Thymus (tissue), 11 donors: ENCODE measurements at regions not wholly inside any gene's neighbourhood (a gene's known extent, or its start where the extent isn't known, plus 50 kb on each side); places are given as distances from the start of the nearest gene placed in this dataset.
"Not testable (repeated sequence)": the region's sequence is repeated elsewhere in the genome, so short reads cannot be mapped to it uniquely, and the experiment has no call there.

ENCODE experiments used
- DNase-seq, 9 donors: peaks; one replicate each; pipeline ENCODE4 v3.0.0-alpha.2; 2013; ENCODE audit warnings: low spot score in 9 of 9, low read depth in 6 of 9, missing footprints in 1 of 9
- H3K27ac ChIP-seq, 2 donors: one replicate each; pipeline ENCODE4 v1.5.1; 2013; ENCODE audit warnings: control low read depth in 1 of 2, low read depth in 1 of 2, low read length in 1 of 2, mild to moderate bottlenecking in 1 of 2, moderate library complexity in 1 of 2
- H3K27me3 ChIP-seq, 2 donors: one replicate each; pipeline ENCODE4 v1.5.1; 2013; ENCODE audit warnings: low read length in 1 of 2; ENCODE audit not compliant: control insufficient read depth in 2 of 2, insufficient read depth in 1 of 2
- H3K36me3 ChIP-seq, 2 donors: one replicate each; pipeline ENCODE4 v1.5.1; 2013; ENCODE audit warnings: low read length in 1 of 2, mild to moderate bottlenecking in 1 of 2, moderate library complexity in 1 of 2; ENCODE audit not compliant: control insufficient read depth in 2 of 2, insufficient read depth in 2 of 2
- H3K4me1 ChIP-seq, 2 donors: one replicate each; pipeline ENCODE4 v1.5.1; 2013; ENCODE audit warnings: low read length in 2 of 2; ENCODE audit not compliant: control insufficient read depth in 2 of 2, insufficient read depth in 2 of 2
- H3K4me3 ChIP-seq, 2 donors: one replicate each; pipeline ENCODE4 v1.5.1; 2013; ENCODE audit warnings: low read length in 2 of 2, control low read depth in 1 of 2, mild to moderate bottlenecking in 1 of 2
- H3K9me3 ChIP-seq, 2 donors: one replicate each; pipeline ENCODE4 v1.5.1; 2013; ENCODE audit warnings: low read length in 1 of 2, mild to moderate bottlenecking in 1 of 2; ENCODE audit not compliant: control insufficient read depth in 2 of 2, insufficient read depth in 1 of 2
- WGBS: extraction: QIAGEN DNeasy Blood & Tissue Kit; methylation state at CpG from one replicate; pipeline ENCODE4 v1.1.7; 2013; 5-methylcytosine and 5-hydroxymethylcytosine counted together
- donor health status: healthy.

GRCh38 chr6:101085327-101085726 lies 204.2 kb upstream of the ASCC3 start:
- no peak overlapping the region for H3K27ac ChIP-seq
- H3K36me3 ChIP-seq: no peaks in the 10 kb centered on the region
- DNase-seq: no peak
- no peaks in the 10 kb centered on the region for H3K4me1 ChIP-seq
- H3K9me3 ChIP-seq: no peaks in the 10 kb centered on the region
- 10% methylated on average over 3 of the region's 3 CpGs for WGBS
- no peaks in the 10 kb centered on the region for H3K27me3 ChIP-seq
- no peak overlapping the region for H3K4me3 ChIP-seq

GRCh38 chr6:101086473-101086872 lies 205.3 kb upstream of the ASCC3 start:
- Histone ChIP-seq H3K27me3 (no peaks in the 10 kb centered on the region), H3K27ac (no peak overlapping the region), H3K9me3 (peaks cover 0 to under 1% of the 10 kb centered on the region in 2 donors), H3K4me1 (no peaks in the 10 kb centered on the region), H3K4me3 (no peak overlapping the region), H3K36me3 (no peaks in the 10 kb centered on the region)
- WGBS: 23% methylated on average over 1 of the region's 1 CpG
- DNase-seq: no peak

GRCh38 chr6:101088594-101088993 lies 207.5 kb upstream of the ASCC3 start:
- WGBS: 87% methylated on average over 2 of the region's 2 CpGs
- H3K9me3 ChIP-seq: peaks cover 0 to 8% of the 10 kb centered on the region in 2 donors
- H3K27ac ChIP-seq: no peak overlapping the region
- no peaks in the 10 kb centered on the region for H3K4me1 ChIP-seq
- H3K36me3 ChIP-seq: no peaks in the 10 kb centered on the region
- DNase-seq: no peak
- no peaks in the 10 kb centered on the region for H3K27me3 ChIP-seq
- no peak overlapping the region for H3K4me3 ChIP-seq

GRCh38 chr6:101089640-101090039 lies 208.5 kb upstream of the ASCC3 start:
- Histone ChIP-seq H3K27ac (no peak overlapping the region), H3K4me3 (no peak overlapping the region), H3K36me3 (no peaks in the 10 kb centered on the region), H3K4me1 (no peaks in the 10 kb centered on the region), H3K27me3 (no peaks in the 10 kb centered on the region), H3K9me3 (peaks cover 0 to 8% of the 10 kb centered on the region in 2 donors)
- 96% methylated on average over 1 of the region's 1 CpG for WGBS
- no peak for DNase-seq

GRCh38 chr6:101090281-101090680 lies 209.2 kb upstream of the ASCC3 start:
- no peak for DNase-seq
- Histone ChIP-seq H3K36me3 (no peaks in the 10 kb centered on the region), H3K4me3 (no peak overlapping the region), H3K27ac (no peak overlapping the region), H3K27me3 (no peaks in the 10 kb centered on the region), H3K9me3 (peaks cover 0 to 8% of the 10 kb centered on the region in 2 donors), H3K4me1 (no peaks in the 10 kb centered on the region)

- H3K36me3 ChIP-seq, DNase-seq, H3K27ac ChIP-seq, H3K27me3 ChIP-seq, H3K4me1 ChIP-seq, H3K9me3 ChIP-seq, H3K4me3 ChIP-seq: not testable (repeated sequence)
These were observed 217.5 kb upstream of the ASCC3 start for GRCh38 chr6:101098605-101099004.

- Histone ChIP-seq H3K9me3 (no peaks in the 10 kb centered on the region), H3K27me3 (no peaks in the 10 kb centered on the region), H3K36me3 (no peaks in the 10 kb centered on the region), H3K4me3 (no peak overlapping the region), H3K4me1 (no peaks in the 10 kb centered on the region), H3K27ac (no peak overlapping the region)
- DNase-seq: no peak
- WGBS: 71% methylated on average over 4 of the region's 4 CpGs
These were observed 221.6 kb upstream of the ASCC3 start for GRCh38 chr6:101102702-101103101.

- Histone ChIP-seq H3K4me1 (no peaks in the 10 kb centered on the region), H3K36me3 (no peaks in the 10 kb centered on the region), H3K4me3 (no peak overlapping the region), H3K27me3 (no peaks in the 10 kb centered on the region), H3K9me3 (no peaks in the 10 kb centered on the region), H3K27ac (no peak overlapping the region)
- WGBS: 92% methylated on average over 4 of the region's 4 CpGs
- DNase-seq: no peak
These were observed 227.2 kb upstream of the ASCC3 start for GRCh38 chr6:101108286-101108685.

- no peaks in the 10 kb centered on the region for H3K4me1 ChIP-seq
- H3K36me3 ChIP-seq: no peaks in the 10 kb centered on the region
- no peak overlapping the region for H3K27ac ChIP-seq
- no peaks in the 10 kb centered on the region for H3K27me3 ChIP-seq
- WGBS: 80% methylated on average over 1 of the region's 1 CpG
- H3K9me3 ChIP-seq: no peaks in the 10 kb centered on the region
- H3K4me3 ChIP-seq: no peak overlapping the region
- DNase-seq: no peak
These were observed 229.7 kb upstream of the ASCC3 start for GRCh38 chr6:101110814-101111213.
